Brain microvascular endothelial cell (primary cell): ENCODE measurements at regions not wholly inside any gene's neighbourhood (a gene's known extent, or its start where the extent isn't known, plus 50 kb on each side); places are given as distances from the start of the nearest gene placed in this dataset.

Source experiments
- DNase-seq: peaks from one replicate; pipeline ENCODE4 v3.0.0-alpha.2; 2020
- H3K27ac ChIP-seq: fragments of 250-450 bp; sonication (Bioruptor Pico); 2 replicates; pipeline ENCODE4 v1.5.1; 2020; ENCODE audit warnings: mild to moderate bottlenecking, moderate library complexity
- H3K27me3 ChIP-seq: fragments of 250-450 bp; sonication (Bioruptor Pico); replicated peaks from 2 replicates; pipeline ENCODE4 v1.5.1; 2020; ENCODE audit warnings: mild to moderate bottlenecking
- H3K36me3 ChIP-seq: fragments of 250-450 bp; sonication (Bioruptor Pico); replicated peaks from 2 replicates; pipeline ENCODE4 v1.5.1; 2020; ENCODE audit warnings: mild to moderate bottlenecking
- H3K4me3 ChIP-seq: 2 replicates; pipeline ENCODE4 v1.5.1; 2011; ENCODE audit warnings: low read depth, mild to moderate bottlenecking, control low read depth, low read length, moderate library complexity
- in situ Hi-C: cut with HindIII; loops from 2 replicates; pipeline ENCODE4 v1.10.0; 2017; ENCODE audit warnings: low sequenced_read_pairs, low pct_ligation_motif_present
- TF ChIP-seq, protein P1 (sequence below): IDR thresholded peaks from 2 replicates; pipeline ENCODE4 v1.5.1; 2011; ENCODE audit warnings: low read depth, mild to moderate bottlenecking, moderate library complexity, low read length, control low read depth, inconsistent platforms; ENCODE audit errors: missing control alignments

DNA sequence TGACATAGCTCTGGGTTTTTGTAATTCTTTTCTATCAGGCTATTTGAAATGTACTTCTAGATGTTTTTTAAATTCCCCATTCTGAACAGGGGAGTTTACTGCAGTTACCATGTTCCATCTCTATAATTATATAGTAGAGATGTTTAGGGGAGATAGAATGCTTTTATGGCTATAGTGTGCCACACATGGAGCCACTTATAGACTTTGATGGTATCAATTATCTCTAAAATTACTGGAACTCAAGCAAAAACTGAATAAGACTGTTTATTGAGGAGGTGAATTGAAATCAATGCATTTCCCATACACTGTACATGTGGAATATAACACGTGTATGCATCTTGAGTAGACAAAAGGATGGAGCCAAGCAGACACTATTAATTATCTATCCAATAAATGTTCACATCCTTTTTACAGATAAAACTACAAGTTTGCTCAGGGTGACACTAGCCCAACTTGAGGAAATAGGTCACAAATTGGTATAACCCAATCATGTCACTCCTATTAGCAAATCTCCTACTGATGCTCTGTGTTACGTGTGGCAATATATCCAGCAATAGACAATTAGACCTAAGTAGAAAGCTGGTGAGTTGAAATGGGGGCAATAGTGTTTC, 1882.6 kb downstream of the PCDH9 start:
- H3K36me3 ChIP-seq, result no peaks in the 10 kb centered on the region
- H3K4me3 ChIP-seq, result no peak overlapping the region
- no peaks in the 10 kb centered on the region for H3K27me3 ChIP-seq
- DNase-seq, result no peak
- in situ Hi-C loops, result no loop called here
- TF ChIP-seq, protein P1, sequence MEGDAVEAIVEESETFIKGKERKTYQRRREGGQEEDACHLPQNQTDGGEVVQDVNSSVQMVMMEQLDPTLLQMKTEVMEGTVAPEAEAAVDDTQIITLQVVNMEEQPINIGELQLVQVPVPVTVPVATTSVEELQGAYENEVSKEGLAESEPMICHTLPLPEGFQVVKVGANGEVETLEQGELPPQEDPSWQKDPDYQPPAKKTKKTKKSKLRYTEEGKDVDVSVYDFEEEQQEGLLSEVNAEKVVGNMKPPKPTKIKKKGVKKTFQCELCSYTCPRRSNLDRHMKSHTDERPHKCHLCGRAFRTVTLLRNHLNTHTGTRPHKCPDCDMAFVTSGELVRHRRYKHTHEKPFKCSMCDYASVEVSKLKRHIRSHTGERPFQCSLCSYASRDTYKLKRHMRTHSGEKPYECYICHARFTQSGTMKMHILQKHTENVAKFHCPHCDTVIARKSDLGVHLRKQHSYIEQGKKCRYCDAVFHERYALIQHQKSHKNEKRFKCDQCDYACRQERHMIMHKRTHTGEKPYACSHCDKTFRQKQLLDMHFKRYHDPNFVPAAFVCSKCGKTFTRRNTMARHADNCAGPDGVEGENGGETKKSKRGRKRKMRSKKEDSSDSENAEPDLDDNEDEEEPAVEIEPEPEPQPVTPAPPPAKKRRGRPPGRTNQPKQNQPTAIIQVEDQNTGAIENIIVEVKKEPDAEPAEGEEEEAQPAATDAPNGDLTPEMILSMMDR, result no peak
- no peak overlapping the region for H3K27ac ChIP-seq

DNA sequence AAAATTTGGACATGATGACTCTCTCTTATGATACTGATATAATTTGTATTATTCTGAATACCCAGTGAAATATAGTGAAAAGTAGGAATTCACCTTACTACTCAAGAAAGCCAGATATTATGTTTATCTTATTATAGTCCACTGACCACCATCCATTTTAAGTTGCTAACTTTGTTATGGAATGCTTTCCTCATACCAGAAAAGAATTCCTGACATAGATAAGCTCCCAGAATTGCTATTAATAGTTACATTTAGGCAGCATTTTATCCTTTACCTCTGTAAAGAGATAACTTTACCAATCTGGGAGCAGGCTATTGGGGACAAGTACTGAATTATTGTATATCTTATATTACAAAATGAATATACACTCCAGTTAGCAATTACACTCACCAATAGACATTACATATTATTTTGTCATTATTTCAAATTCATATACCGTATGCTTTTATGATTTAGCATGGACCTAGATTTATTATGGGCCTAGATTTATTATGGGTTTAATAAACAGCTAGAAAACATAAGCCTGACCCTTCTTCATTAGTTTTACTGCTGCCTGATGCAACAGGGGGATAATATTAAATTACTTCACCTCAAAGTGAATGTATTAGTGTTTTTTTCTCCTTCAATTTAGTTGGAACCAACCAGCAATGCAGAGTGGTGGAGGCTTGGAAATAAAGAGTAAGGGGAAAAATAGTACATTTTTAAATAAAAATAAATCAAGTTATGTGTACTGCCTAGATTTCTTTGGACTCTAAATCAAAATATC, 1886.1 kb downstream of the PCDH9 start:
- Histone ChIP-seq H3K4me3 (no peak overlapping the region), H3K27ac (no peak overlapping the region), H3K27me3 (no peaks in the 10 kb centered on the region), H3K36me3 (no peaks in the 10 kb centered on the region)
- TF ChIP-seq, protein P1, result no peak
- in situ Hi-C loops, result no loop called here
- DNase-seq, result no peak

DNA sequence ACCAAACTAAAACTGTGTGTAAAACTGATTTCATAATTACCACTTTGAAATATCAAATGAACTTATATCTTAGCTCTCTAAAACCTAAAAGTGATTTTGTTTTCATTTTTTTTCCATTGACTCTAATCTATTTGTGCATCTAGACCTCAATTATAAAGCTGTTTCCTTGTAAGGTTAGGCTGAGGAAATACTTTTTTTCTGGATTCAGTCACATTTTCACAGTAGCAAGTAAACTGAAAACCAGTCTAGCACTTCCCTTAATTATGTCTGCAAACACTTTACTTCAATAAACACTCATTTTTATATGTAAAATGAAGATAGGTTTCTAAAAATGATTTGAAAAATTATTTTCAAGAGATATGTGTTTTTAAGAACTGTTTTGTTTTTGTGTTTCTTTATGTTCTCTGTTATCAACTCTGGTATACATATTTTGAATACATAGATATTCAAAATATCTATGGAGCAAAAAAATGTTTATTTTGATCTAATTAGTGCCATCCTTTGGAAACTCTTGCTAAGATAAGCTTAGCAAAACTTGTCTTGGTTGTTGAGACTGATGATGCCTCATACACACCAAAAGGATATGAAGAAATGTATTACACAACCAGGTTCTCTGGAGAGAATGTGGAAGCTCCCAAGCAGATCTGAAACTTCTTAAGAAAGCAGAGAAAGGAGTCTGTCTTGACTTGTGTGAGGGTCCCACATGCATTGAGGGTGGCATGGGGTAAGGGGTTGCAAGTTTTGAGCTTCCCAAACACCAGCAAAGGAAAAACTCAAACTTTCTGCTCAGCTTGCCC, 1887.4 kb downstream of the PCDH9 start:
- no peaks in the 10 kb centered on the region for H3K27me3 ChIP-seq
- H3K4me3 ChIP-seq, result no peak overlapping the region
- H3K36me3 ChIP-seq, result no peaks in the 10 kb centered on the region
- H3K27ac ChIP-seq, result no peak overlapping the region
- DNase-seq, result no peak
- TF ChIP-seq, protein P1, result no peak
- in situ Hi-C loops, result no loop called here

DNA sequence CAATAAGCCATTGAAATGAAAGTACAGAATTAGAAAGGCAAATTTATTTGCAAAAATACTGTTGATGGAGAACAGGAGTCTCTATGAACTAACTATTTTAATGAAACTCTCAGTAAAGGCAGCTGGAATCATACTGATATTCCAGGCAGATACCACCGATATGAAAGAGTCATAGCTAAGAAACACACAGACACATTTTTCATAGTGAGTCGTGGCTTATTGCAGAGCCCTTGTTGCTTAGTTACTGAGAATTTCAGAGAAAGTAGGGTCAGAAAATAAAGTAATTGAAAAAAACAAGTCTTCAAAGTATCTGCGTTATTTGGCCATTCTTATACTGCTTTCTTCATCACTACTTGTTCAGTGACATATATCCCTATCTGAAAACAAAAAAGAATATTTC, 1890.9 kb downstream of the PCDH9 start:
- Histone ChIP-seq H3K27me3 (no peaks in the 10 kb centered on the region), H3K36me3 (no peaks in the 10 kb centered on the region), H3K4me3 (no peak overlapping the region), H3K27ac (no peak overlapping the region)
- TF ChIP-seq, protein P1, result no peak
- peak; percentile 22 for DNase-seq
- in situ Hi-C loops, result no loop called here

DNA sequence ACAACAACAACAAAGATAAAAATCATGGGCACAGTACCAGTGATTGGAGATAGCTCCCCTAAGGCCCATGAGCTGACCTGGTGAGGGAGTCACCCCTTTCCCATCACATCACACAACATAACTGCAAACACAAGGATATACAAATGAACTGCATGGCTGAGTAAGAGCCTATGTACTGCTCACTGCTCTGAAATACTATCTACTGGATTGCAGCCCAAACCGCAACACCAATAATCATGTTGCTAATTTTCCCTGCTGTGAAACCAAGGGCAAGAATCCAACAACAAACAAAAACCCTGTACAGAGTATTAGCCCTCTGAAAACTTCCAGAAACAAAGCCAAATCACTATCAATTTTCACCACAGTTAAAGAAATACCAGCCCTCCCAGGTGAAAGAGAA, 1893.2 kb downstream of the PCDH9 start:
- Histone ChIP-seq H3K4me3 (no peak overlapping the region), H3K27me3 (no peaks in the 10 kb centered on the region), H3K36me3 (no peaks in the 10 kb centered on the region), H3K27ac (peak overlapping the region; percentile 4)
- in situ Hi-C loops, result no loop called here
- TF ChIP-seq, protein P1, result no peak
- peak; percentile 61 for DNase-seq
